ENCODE measurements at regions not wholly inside any gene's neighbourhood (a gene's known extent, or its start where the extent isn't known, plus 50 kb on each side); places are given as distances from the start of the nearest gene placed in this dataset.

DNA sequence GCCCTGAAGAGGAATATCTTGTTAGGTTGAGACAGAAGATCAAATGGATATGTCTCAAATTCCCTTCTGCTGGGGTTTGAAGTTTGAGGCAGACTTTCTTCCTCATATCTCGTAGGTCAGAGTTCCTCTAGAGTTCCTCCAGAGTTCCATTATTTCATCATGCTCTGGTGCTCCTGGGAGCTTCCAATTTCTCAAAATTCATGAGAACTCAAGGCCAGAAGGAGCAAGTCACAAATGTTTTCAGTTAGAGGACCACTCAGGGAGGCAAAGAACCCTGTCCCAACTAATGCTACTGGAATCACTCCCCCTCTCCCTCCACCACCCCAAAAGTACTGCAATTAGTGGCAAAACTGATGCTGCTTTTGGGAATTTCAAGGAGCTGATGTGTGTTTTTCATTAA lies 115.7 kb upstream of the RBMS1 start:
- no peaks in the 10 kb centered on the region for H3K36me3 ChIP-seq
- H3K27ac ChIP-seq, result no peak overlapping the region
- intact Hi-C loops (cut with DNase I), result no loop called here
- no peaks in the 10 kb centered on the region for H3K4me1 ChIP-seq
- DNase-seq (ENCODE audit: low spot score in 2 of 2), result no peak
- H3K4me3 ChIP-seq, result no peak overlapping the region
- H3K9me3 ChIP-seq, result no peaks in the 10 kb centered on the region
- no peaks in the 10 kb centered on the region for H3K27me3 ChIP-seq
- TF ChIP-seq, protein P1, sequence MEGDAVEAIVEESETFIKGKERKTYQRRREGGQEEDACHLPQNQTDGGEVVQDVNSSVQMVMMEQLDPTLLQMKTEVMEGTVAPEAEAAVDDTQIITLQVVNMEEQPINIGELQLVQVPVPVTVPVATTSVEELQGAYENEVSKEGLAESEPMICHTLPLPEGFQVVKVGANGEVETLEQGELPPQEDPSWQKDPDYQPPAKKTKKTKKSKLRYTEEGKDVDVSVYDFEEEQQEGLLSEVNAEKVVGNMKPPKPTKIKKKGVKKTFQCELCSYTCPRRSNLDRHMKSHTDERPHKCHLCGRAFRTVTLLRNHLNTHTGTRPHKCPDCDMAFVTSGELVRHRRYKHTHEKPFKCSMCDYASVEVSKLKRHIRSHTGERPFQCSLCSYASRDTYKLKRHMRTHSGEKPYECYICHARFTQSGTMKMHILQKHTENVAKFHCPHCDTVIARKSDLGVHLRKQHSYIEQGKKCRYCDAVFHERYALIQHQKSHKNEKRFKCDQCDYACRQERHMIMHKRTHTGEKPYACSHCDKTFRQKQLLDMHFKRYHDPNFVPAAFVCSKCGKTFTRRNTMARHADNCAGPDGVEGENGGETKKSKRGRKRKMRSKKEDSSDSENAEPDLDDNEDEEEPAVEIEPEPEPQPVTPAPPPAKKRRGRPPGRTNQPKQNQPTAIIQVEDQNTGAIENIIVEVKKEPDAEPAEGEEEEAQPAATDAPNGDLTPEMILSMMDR (IDR thresholded peaks at IDR 0.05), result no peak

GRCh38 chr2:160610041-160610440 lies 116.4 kb upstream of the RBMS1 start:
- TF ChIP-seq, protein P1 (IDR thresholded peaks at IDR 0.05), result no peak
- Histone ChIP-seq H3K9me3 (no peaks in the 10 kb centered on the region), H3K4me3 (no peak overlapping the region), H3K36me3 (no peaks in the 10 kb centered on the region), H3K27ac (no peak overlapping the region), H3K27me3 (no peaks in the 10 kb centered on the region), H3K4me1 (no peaks in the 10 kb centered on the region)
- intact Hi-C loops (cut with DNase I), result no loop called here
- no peak for DNase-seq (ENCODE audit: low spot score in 2 of 2)

DNA sequence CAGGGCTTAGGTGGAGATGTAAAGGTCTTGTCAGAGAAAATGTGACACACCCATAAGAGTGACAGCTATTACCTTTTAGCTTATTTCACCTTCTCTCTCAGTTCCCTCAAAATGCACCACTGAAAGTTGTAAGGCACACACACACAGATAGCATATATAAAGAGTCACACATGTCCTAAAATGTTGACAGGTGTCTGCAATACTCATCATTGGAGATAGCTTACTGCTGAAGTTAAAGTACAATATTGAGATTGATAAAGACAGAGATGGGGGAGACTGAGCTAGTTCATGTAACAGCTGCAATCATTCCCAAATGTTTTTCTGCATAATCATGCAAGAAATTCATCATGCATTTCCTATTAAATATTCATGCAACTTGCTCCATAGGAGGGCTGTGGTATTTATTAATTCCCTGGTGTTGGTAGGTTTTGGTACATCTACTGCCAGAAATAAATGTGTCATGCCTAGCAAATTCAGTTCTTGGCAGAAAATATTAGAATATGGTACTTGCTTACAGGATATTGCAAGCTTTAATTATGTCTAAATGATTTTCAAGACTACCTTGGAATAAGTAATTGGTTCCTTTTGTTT lies 118.8 kb upstream of the RBMS1 start:
- Histone ChIP-seq H3K4me1 (no peaks in the 10 kb centered on the region), H3K36me3 (no peaks in the 10 kb centered on the region), H3K27me3 (no peaks in the 10 kb centered on the region), H3K27ac (no peak overlapping the region), H3K4me3 (no peak overlapping the region), H3K9me3 (peaks cover 3 to 10% of the 10 kb centered on the region in 2 donors)
- DNase-seq (ENCODE audit: low spot score in 2 of 2), result no peak
- intact Hi-C loops (cut with DNase I), result no loop called here
- TF ChIP-seq, protein P1 (IDR thresholded peaks at IDR 0.05), result no peak

GRCh38 chr2:160613466-160614153 lies 120.0 kb upstream of the RBMS1 start:
- Histone ChIP-seq H3K27me3 (no peaks in the 10 kb centered on the region), H3K4me1 (no peaks in the 10 kb centered on the region), H3K9me3 (peaks cover 3 to 10% of the 10 kb centered on the region in 2 donors), H3K36me3 (no peaks in the 10 kb centered on the region), H3K4me3 (no peak overlapping the region), H3K27ac (no peak overlapping the region)
- TF ChIP-seq, protein P1 (IDR thresholded peaks at IDR 0.05), result no peak
- intact Hi-C loops (cut with DNase I), result no loop called here
- no peak for DNase-seq (ENCODE audit: low spot score in 2 of 2)

- Histone ChIP-seq H3K9me3 (peaks cover 3 to 10% of the 10 kb centered on the region in 2 donors), H3K4me1 (no peaks in the 10 kb centered on the region), H3K27me3 (no peaks in the 10 kb centered on the region), H3K27ac (no peak overlapping the region), H3K36me3 (no peaks in the 10 kb centered on the region), H3K4me3 (no peak overlapping the region)
- DNase-seq (ENCODE audit: low spot score in 2 of 2), result no peak
- TF ChIP-seq, protein P1 (IDR thresholded peaks at IDR 0.05), result no peak
- intact Hi-C loops (cut with DNase I), result no loop called here
These were observed 120.8 kb upstream of the RBMS1 start for GRCh38 chr2:160614391-160614790.

Data from ascending aorta (tissue), 2 donors.